NCI-H1417 (cell line): ENCODE measurements at regions not wholly inside any gene's neighbourhood (a gene's known extent, or its start where the extent isn't known, plus 50 kb on each side); places are given as distances from the start of the nearest gene placed in this dataset.

ENCODE experiments used
- DNase-seq, 3 experiments: peaks; one replicate each; lab custom pipeline; 2025; lab: John Stamatoyannopoulos, UW

DNA sequence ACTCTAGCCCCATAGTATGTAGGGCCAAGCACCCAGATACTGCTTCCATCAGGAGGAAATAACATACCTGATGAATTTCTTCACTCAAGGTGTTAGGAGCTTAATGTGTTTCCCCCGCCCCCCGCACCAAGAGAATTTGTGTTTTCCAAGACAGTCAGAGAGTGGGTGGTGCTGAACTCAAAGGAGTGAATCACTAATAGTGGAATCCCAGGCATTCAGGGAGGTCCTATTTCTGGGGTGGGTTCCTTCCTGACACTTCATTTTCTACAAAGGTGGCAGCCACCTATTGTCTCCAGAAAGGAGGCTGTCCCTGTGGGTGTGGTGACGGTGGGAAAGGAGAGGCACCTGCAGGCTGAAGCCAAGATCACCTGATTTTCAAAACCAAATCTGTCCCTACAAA is 50.8 kb upstream of the ELF5 start:
- no peak for DNase-seq

DNA sequence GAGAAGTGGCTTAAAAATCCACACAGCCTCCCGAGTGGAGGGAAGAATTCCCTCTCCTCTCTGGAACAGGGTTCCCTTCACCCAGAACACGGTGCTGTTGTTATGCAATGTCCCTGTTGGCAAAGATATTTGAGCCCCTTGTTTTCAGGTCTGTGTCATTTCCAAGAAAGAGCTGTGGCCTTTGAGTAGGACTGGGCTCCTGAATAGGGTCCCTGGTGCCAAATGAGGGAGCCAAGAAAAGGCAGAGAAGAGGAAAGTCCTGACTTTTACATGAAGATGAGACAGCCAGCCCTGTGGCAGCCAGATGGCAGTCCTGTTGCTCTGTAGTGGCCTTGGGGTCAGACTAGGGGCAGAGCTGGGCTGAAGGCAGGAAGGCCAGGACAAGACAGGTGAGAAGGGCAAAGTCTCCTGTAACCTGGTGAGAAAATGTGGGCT is 51.2 kb upstream of the ELF5 start:
- no peak for DNase-seq

DNA sequence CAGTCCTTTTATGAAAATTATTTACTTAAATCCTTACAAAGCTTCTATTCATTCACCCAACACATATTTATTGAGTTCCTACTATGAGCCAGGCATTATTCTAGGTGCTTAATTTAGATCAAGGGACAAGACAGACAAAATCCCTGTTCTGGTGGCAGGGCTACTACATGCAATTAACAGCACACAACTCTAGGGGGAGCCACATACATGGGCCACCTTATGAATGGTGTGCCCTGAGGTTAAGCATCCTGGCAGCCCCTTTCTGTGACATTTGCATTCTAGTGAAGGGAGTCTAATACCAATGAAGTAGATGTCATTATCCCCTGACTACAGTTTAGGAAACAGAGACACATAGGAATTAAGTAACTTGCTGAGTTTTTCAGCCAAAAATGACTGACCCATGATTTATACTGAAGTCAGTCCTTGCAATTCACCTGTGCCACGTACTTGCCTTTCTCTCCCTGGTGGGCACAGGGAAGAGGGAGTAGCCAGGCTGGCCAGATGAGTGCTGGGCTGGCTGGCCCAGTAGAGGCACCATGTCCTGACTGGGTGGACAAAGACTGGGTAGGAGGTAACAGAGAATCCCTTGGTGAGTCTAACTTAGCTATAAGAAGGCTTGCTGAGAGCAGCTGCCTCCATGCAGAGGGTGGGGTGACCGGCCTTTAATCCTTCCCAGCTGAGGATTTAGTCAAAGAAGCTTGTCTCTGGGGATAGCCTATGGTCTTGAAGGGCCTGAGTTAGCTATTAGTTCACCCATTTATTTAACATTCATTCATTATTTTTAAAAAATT is 52.0 kb upstream of the ELF5 start:
- DNase-seq = peak in 1 of 3 experiments; percentile 19

DNA sequence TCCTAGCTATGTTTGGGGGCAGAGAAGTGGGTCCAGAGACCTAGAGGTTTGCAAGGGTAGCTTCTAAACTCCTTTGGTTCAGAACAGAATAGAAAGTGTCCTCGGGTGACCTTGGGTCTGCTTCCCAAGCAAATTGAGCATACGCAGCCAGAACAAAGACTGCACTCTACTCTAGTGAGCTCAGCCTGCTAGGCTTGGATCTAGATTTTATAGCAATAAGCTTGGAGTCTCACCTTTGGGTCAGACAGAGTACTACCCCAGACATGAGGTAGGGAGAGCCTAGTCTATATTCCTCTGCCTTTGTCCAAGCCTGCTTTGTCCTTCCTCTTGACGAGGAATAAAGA is 52.6 kb upstream of the ELF5 start:
- no peak for DNase-seq

DNA sequence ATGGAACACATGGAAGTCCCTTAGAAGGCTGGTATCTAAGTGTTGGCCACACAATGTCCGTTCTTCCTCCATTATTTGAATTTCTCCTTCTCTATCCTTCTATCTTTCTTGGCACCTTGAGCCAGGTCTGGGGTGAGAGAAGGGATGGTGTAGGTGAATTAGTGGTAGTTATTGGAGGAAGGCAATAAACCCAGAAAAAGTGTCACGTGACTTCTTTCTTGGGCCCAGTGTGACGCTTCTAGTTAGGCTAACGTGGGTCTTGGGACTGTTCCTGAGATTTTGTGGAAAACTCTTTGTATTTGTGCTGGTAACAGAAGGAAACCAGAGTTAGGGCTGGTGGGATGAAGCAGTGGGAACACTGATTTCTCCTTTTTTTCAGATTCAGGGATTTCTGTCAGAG is 53.1 kb upstream of the ELF5 start:
- DNase-seq = no peak

DNA sequence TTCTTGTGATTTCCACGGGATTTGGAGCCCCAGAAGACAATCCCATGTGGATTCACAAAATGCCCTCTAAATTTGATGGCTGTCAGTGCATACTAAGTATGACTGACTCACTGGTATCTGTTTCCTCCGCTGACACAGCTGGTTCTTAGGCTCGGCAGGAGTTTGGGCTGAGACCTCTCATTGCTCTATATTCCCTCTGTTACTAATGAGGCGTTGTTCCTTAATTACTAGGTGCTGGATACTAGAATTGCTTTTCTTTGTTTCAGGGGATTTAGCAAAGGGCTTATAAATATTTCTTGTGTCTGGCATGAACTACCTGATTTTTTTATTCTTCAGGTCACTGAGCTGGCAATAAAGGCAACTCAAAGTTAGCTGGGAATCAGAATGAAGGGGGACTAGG is 53.2 kb upstream of the EHF start:
- peak in 2 of 3 experiments; percentile 24 to 66 for DNase-seq

DNA sequence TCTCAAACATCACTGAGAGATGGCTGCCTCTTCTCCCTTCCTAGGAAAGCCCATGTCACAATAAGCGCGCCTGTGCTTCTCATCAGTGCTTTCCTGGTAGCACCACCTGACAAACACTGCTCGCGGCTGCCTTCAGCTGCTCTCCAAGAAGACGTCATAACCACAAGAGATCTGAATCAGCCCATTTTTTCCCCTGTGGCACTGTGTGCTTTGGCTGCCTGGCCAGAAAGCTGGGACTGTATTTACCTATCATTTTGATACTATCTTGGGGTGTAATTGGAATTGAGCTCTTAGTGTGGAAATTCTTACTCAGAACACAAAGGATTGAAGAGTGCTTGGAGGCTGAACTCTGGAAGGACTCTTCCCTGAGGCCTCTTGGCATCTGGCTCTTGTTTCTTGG is 50.3 kb upstream of the EHF start:
- DNase-seq = no peak
